LNCAP (cell line): ENCODE measurements at regions not wholly inside any gene's neighbourhood (a gene's known extent, or its start where the extent isn't known, plus 50 kb on each side); places are given as distances from the start of the nearest gene placed in this dataset.

Experiments
- CTCF ChIP-seq: fragments of 450-650 bp; IDR thresholded peaks from 2 replicates; pipeline ENCODE4 v1.5.1; 2017; ENCODE audit warnings: mild to moderate bottlenecking

- TF ChIP-seq CTCF = peak; percentile 45; the same call in 1 of the 2 replicates
These were observed 184.7 kb downstream of the TMA16 start for GRCh38 chr4:163679189-163679588.

- no peak for TF ChIP-seq CTCF
These were observed 186.1 kb downstream of the TMA16 start for GRCh38 chr4:163680386-163681098.

GRCh38 chr4:163681208-163681821 is 186.8 kb downstream of the TMA16 start:
- TF ChIP-seq CTCF = peak; percentile 43; the same call in 1 of the 2 replicates

- TF ChIP-seq CTCF = no peak
These were observed 194.4 kb downstream of the TMA16 start for GRCh38 chr4:163688856-163689255.

- no peak for TF ChIP-seq CTCF
These were observed 198.7 kb downstream of the TMA16 start for GRCh38 chr4:163693211-163693610.

- no peak for TF ChIP-seq CTCF
These were observed 199.3 kb downstream of the TMA16 start for GRCh38 chr4:163693776-163694175.

- no peak for TF ChIP-seq CTCF
These were observed 199.9 kb downstream of the TMA16 start for GRCh38 chr4:163694385-163694784.
